ENCODE measurements at regions not wholly inside any gene's neighbourhood (a gene's known extent, or its start where the extent isn't known, plus 50 kb on each side); places are given as distances from the start of the nearest gene placed in this dataset.

GRCh38 chr14:34018564-34019244 is 67.8 kb upstream of the EGLN3 start:
- H3K4me3 Mint-ChIP-seq, result no peak overlapping the region
- no peaks in the 10 kb centered on the region for H3K4me1 Mint-ChIP-seq (ENCODE audit: low read depth)
- no peaks in the 10 kb centered on the region; the same call in 1 of the 2 replicates for H3K27me3 Mint-ChIP-seq (ENCODE audit: insufficient read depth)
- H3K9me3 Mint-ChIP-seq, result no peaks in the 10 kb centered on the region; the same call in 1 of the 2 replicates
- no peak overlapping the region for H3K27ac Mint-ChIP-seq
- no peak for TF ChIP-seq CTCF (IDR thresholded peaks at IDR 0.05)
- H3K36me3 Mint-ChIP-seq (ENCODE audit: low read depth), result no peaks in the 10 kb centered on the region
- no peak for DNase-seq

DNA sequence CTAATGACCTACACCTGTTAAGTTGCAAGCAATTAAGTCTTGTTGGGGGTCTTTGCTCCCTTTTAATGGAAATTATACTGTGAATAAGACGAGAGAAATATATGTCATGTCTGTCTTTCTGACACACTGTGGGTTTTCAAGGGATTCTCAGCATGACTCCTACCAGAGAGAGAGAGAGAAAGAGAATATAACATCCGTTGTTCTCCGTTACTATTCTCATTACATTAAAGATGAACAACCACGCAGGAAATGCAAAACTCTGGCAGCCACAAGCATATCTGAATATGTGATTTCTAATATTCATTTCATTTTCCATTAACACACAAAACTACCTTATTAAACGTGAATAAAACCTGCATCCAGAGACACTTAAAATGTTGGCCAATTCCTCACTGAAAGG is 67.3 kb upstream of the EGLN3 start:
- Mint-ChIP-seq H3K27me3 (ENCODE audit: insufficient read depth) (no peaks in the 10 kb centered on the region; the same call in 1 of the 2 replicates), H3K4me1 (ENCODE audit: low read depth) (no peaks in the 10 kb centered on the region)

GRCh38 chr14:34015383-34015782 is 64.5 kb upstream of the EGLN3 start:
- no peaks in the 10 kb centered on the region for H3K36me3 Mint-ChIP-seq (ENCODE audit: low read depth)
- H3K27ac Mint-ChIP-seq, result no peak overlapping the region
- H3K4me3 Mint-ChIP-seq, result no peak overlapping the region
- no peak for DNase-seq
- no peaks in the 10 kb centered on the region; the same call in 1 of the 2 replicates for H3K9me3 Mint-ChIP-seq
- no peaks in the 10 kb centered on the region; the same call in 1 of the 2 replicates for H3K27me3 Mint-ChIP-seq (ENCODE audit: insufficient read depth)
- no peaks in the 10 kb centered on the region for H3K4me1 Mint-ChIP-seq (ENCODE audit: low read depth)
- TF ChIP-seq CTCF (IDR thresholded peaks at IDR 0.05), result no peak

More for the DNA sequence above, 67.3 kb upstream of the EGLN3 start:
- Mint-ChIP-seq H3K4me3 (no peak overlapping the region), H3K36me3 (ENCODE audit: low read depth) (no peaks in the 10 kb centered on the region), H3K27ac (no peak overlapping the region), H3K9me3 (no peaks in the 10 kb centered on the region; the same call in 1 of the 2 replicates)
- no peak for DNase-seq
- no peak for TF ChIP-seq CTCF (IDR thresholded peaks at IDR 0.05)

DNA sequence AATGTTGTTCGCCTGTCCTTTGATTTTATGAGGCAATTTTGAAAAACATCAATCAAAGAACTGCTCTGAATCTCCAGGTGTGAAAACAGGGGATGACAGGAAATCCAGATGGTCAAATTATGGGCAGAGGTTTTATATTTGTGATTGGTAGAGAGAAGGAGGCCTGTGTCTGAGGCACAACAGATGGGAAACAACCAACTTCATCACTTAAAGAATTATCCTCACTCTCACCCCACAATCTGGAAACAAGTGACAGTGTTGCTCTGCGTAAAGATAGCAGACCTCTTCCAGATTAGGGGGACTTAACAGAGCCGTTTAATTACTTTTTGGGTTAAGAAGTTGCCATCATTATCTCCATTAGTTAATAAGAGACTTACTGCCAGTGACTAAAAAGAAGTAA is 64.1 kb upstream of the EGLN3 start:
- no peak for DNase-seq
- Mint-ChIP-seq H3K4me3 (no peak overlapping the region), H3K9me3 (no peaks in the 10 kb centered on the region; the same call in 1 of the 2 replicates), H3K4me1 (ENCODE audit: low read depth) (no peaks in the 10 kb centered on the region), H3K27ac (no peak overlapping the region), H3K36me3 (ENCODE audit: low read depth) (no peaks in the 10 kb centered on the region), H3K27me3 (ENCODE audit: insufficient read depth) (no peaks in the 10 kb centered on the region; the same call in 1 of the 2 replicates)
- TF ChIP-seq CTCF (IDR thresholded peaks at IDR 0.05), result no peak

- Mint-ChIP-seq H3K27ac (no peak overlapping the region), H3K4me1 (ENCODE audit: low read depth) (no peaks in the 10 kb centered on the region), H3K36me3 (ENCODE audit: low read depth) (no peaks in the 10 kb centered on the region), H3K27me3 (ENCODE audit: insufficient read depth) (no peaks in the 10 kb centered on the region; the same call in 1 of the 2 replicates), H3K9me3 (no peaks in the 10 kb centered on the region; the same call in 1 of the 2 replicates), H3K4me3 (no peak overlapping the region)
- no peak for DNase-seq
- no peak for TF ChIP-seq CTCF (IDR thresholded peaks at IDR 0.05)
Observed at GRCh38 chr14:34013721-34014060, 62.8 kb upstream of the EGLN3 start.
